DND-41 (cell line): ENCODE measurements at regions not wholly inside any gene's neighbourhood (a gene's known extent, or its start where the extent isn't known, plus 50 kb on each side); places are given as distances from the start of the nearest gene placed in this dataset.

ENCODE experiments used
- ATAC-seq: fragments of 200-7000 bp; cut with Tn5 transposase; 3 replicates; pipeline ENCODE4 v1.9.1; 2021; ENCODE audit warnings: low read depth; ENCODE audit not compliant: insufficient read depth
- DNase-seq: peaks from one replicate; pipeline ENCODE4 v3.0.0-alpha.2; 2020
- H2AFZ ChIP-seq: 2 replicates; pipeline ENCODE4 v1.6.0; 2012; ENCODE audit warnings: low read depth, low read length
- H3K27ac ChIP-seq: 2 replicates; pipeline ENCODE4 v1.5.1; 2012; ENCODE audit warnings: low read length, inconsistent platforms
- H3K27me3 ChIP-seq: fragments of 200-600 bp; sonication (generic); 2 replicates; pipeline ENCODE4 v1.6.0; 2012; ENCODE audit warnings: low read length, mild to moderate bottlenecking, inconsistent platforms; ENCODE audit not compliant: insufficient read depth, poor library complexity
- H3K36me3 ChIP-seq: 2 replicates; pipeline ENCODE4 v1.5.1; 2012; ENCODE audit warnings: low read length, inconsistent platforms; ENCODE audit not compliant: insufficient read depth
- H3K4me1 ChIP-seq: 2 replicates; pipeline ENCODE4 v1.5.1; 2012; ENCODE audit warnings: mild to moderate bottlenecking, low read length; ENCODE audit not compliant: insufficient read depth
- H3K4me2 ChIP-seq: 2 replicates; pipeline ENCODE4 v1.6.0; 2012; ENCODE audit warnings: mild to moderate bottlenecking, moderate library complexity, low read length, inconsistent platforms; ENCODE audit not compliant: insufficient read depth
- H3K4me3 ChIP-seq, 2 experiments: fragments of 200-600 bp in 1 of 2; shearing (Covaris generic) in 1 of 2; 2 replicates each; pipeline ENCODE4 v1.5.1; 2012 to 2016; ENCODE audit warnings: inconsistent platforms in 2 of 2, low read length in 2 of 2, mild to moderate bottlenecking in 2 of 2, low read depth in 1 of 2, moderate library complexity in 1 of 2
- H3K79me2 ChIP-seq: 2 replicates; pipeline ENCODE4 v1.6.0; 2012; ENCODE audit warnings: low read length, inconsistent platforms; ENCODE audit not compliant: insufficient read depth
- H3K9ac ChIP-seq: 2 replicates; pipeline ENCODE4 v1.6.0; 2012; ENCODE audit warnings: low read depth, mild to moderate bottlenecking, inconsistent platforms, low read length, moderate library complexity
- H3K9me3 ChIP-seq: 2 replicates; pipeline ENCODE4 v1.5.1; 2012; ENCODE audit warnings: low read length, moderate library complexity, mild to moderate bottlenecking, inconsistent platforms; ENCODE audit not compliant: insufficient read depth, severe bottlenecking
- H4K20me1 ChIP-seq: 2 replicates; pipeline ENCODE4 v1.6.0; 2012; ENCODE audit warnings: low read length; ENCODE audit not compliant: insufficient read depth
- CTCF ChIP-seq: IDR thresholded peaks from 2 replicates; pipeline ENCODE4 v1.5.1; 2012; ENCODE audit warnings: borderline replicate concordance, low read length, moderate library complexity, mild to moderate bottlenecking; ENCODE audit not compliant: poor library complexity, severe bottlenecking; ENCODE audit errors: extremely low read depth
- EZH2 ChIP-seq: IDR thresholded peaks from 3 replicates; pipeline ENCODE4 v1.6.1; 2012; ENCODE audit warnings: borderline replicate concordance, low read depth, mild to moderate bottlenecking, moderate library complexity, low read length, inconsistent platforms; ENCODE audit not compliant: severe bottlenecking

- no peak for DNase-seq
- Histone ChIP-seq H3K9me3 (no peaks in the 10 kb centered on the region), H3K4me2 (no peak overlapping the region), H3K4me3 (no peak overlapping the region), H2AFZ (no peak overlapping the region), H3K79me2 (no peaks in the 10 kb centered on the region), H3K27me3 (no peaks in the 10 kb centered on the region), H3K4me1 (no peaks in the 10 kb centered on the region), H3K27ac (no peak overlapping the region), H3K9ac (no peak overlapping the region), H4K20me1 (no peaks in the 10 kb centered on the region), H3K36me3 (no peaks in the 10 kb centered on the region)
- no peak for ATAC-seq
- TF ChIP-seq CTCF (no peak), EZH2 (no peak)
Observed at GRCh38 chr5:20040901-20041300, 52.9 kb upstream of the CDH18 start.
